Smooth muscle cell (in vitro differentiated cells): ENCODE measurements at regions not wholly inside any gene's neighbourhood (a gene's known extent, or its start where the extent isn't known, plus 50 kb on each side); places are given as distances from the start of the nearest gene placed in this dataset.
A peak's percentile ranks its signal among the peaks of the same experiment; 100 is the strongest.

Experiments
- DNase-seq: peaks from one replicate; lab custom pipeline; 2025; ENCODE audit not compliant: unreplicated experiment; lab: John Stamatoyannopoulos, UW
- H2AFZ ChIP-seq: fragments of 200-600 bp; sonication (generic); 2 replicates; pipeline ENCODE4 v1.6.0; 2016; ENCODE audit warnings: antibody characterized with exemption, low read depth, mild to moderate bottlenecking
- H3F3A ChIP-seq: fragments of 200-600 bp; sonication (generic); 2 replicates; pipeline ENCODE4 v1.6.0; 2017; ENCODE audit warnings: antibody characterized with exemption, low read depth
- H3K27ac ChIP-seq: fragments of 200-600 bp; sonication (generic); 2 replicates; pipeline ENCODE4 v1.5.1; 2016; ENCODE audit warnings: low read depth, mild to moderate bottlenecking
- H3K27me3 ChIP-seq: fragments of 200-600 bp; sonication (generic); 2 replicates; pipeline ENCODE4 v1.6.1; 2016; ENCODE audit warnings: low read depth, mild to moderate bottlenecking
- H3K36me3 ChIP-seq: fragments of 200-600 bp; sonication (generic); 2 replicates; pipeline ENCODE4 v1.5.1; 2016; ENCODE audit warnings: low read depth
- H3K4me1 ChIP-seq: fragments of 200-600 bp; sonication (generic); 2 replicates; pipeline ENCODE4 v1.5.1; 2016; ENCODE audit warnings: low read depth
- H3K4me2 ChIP-seq: fragments of 200-600 bp; sonication (generic); 2 replicates; pipeline ENCODE4 v1.6.0; 2016; ENCODE audit warnings: mild to moderate bottlenecking
- H3K4me3 ChIP-seq: fragments of 200-600 bp; sonication (generic); 2 replicates; pipeline ENCODE4 v1.5.1; 2016; ENCODE audit warnings: mild to moderate bottlenecking
- H3K79me2 ChIP-seq: fragments of 200-600 bp; sonication (generic); 2 replicates; pipeline ENCODE4 v1.6.0; 2016; ENCODE audit warnings: low read depth, mild to moderate bottlenecking
- H3K9ac ChIP-seq: fragments of 200-600 bp; sonication (generic); 2 replicates; pipeline ENCODE4 v1.6.0; 2016; ENCODE audit warnings: low read depth
- H3K9me3 ChIP-seq: fragments of 200-600 bp; sonication (generic); replicated peaks from 2 replicates; pipeline ENCODE4 v1.5.1; 2016; ENCODE audit warnings: low read depth
- H4K20me1 ChIP-seq: fragments of 200-600 bp; sonication (generic); 2 replicates; pipeline ENCODE4 v1.6.0; 2016; ENCODE audit warnings: low read depth
- WGBS: methylation state at CpG from one replicate; pipeline ENCODE4 v1.1.7; 2016; ENCODE audit warnings: low lambda C conversion rate; 5-methylcytosine and 5-hydroxymethylcytosine counted together
- TF ChIP-seq, protein P1 (sequence below): fragments of 200-600 bp; sonication (generic); IDR thresholded peaks from 2 replicates; pipeline ENCODE4 v1.5.1; 2017; ENCODE audit warnings: borderline replicate concordance, mild to moderate bottlenecking, antibody characterized with exemption; ENCODE audit not compliant: insufficient read depth, poor library complexity, severe bottlenecking

DNA sequence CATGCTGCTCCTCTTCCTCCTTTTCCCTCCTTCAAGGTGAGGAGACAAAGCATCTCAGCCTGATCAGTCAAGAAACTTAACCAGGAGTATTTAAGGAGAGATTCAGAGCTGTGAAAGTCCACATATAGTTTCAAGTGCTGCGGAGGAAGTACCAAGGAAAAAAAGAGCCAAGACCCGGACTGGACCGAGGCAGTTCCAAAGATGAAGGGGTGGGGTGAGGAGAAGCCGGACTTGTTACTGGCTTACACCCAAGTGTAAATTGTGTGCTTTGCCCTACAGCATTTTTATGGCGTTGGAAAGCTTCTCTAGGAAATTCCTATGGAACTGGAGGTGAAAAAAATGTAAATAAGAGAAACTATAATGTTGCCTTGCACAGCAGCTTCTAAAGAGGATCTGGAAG is 263.1 kb downstream of the GRIN2B start:
- H3K27me3 ChIP-seq, result no peaks in the 10 kb centered on the region
- H3K4me1 ChIP-seq, result no peaks in the 10 kb centered on the region
- 88% methylated on average over 5 of the region's 5 CpGs for WGBS
- DNase-seq, result no peak
- H2AFZ ChIP-seq, result no peak overlapping the region
- no peaks in the 10 kb centered on the region for H3K36me3 ChIP-seq
- no peak overlapping the region for H3K4me3 ChIP-seq
- H3K79me2 ChIP-seq, result no peaks in the 10 kb centered on the region
- H3K27ac ChIP-seq, result no peak overlapping the region
- H3K9me3 ChIP-seq, result no peaks in the 10 kb centered on the region
- H4K20me1 ChIP-seq, result no peaks in the 10 kb centered on the region
- H3F3A ChIP-seq, result no peaks in the 10 kb centered on the region
- H3K9ac ChIP-seq, result no peak overlapping the region
- TF ChIP-seq, protein P1, sequence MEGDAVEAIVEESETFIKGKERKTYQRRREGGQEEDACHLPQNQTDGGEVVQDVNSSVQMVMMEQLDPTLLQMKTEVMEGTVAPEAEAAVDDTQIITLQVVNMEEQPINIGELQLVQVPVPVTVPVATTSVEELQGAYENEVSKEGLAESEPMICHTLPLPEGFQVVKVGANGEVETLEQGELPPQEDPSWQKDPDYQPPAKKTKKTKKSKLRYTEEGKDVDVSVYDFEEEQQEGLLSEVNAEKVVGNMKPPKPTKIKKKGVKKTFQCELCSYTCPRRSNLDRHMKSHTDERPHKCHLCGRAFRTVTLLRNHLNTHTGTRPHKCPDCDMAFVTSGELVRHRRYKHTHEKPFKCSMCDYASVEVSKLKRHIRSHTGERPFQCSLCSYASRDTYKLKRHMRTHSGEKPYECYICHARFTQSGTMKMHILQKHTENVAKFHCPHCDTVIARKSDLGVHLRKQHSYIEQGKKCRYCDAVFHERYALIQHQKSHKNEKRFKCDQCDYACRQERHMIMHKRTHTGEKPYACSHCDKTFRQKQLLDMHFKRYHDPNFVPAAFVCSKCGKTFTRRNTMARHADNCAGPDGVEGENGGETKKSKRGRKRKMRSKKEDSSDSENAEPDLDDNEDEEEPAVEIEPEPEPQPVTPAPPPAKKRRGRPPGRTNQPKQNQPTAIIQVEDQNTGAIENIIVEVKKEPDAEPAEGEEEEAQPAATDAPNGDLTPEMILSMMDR, result no peak
- no peak overlapping the region for H3K4me2 ChIP-seq

DNA sequence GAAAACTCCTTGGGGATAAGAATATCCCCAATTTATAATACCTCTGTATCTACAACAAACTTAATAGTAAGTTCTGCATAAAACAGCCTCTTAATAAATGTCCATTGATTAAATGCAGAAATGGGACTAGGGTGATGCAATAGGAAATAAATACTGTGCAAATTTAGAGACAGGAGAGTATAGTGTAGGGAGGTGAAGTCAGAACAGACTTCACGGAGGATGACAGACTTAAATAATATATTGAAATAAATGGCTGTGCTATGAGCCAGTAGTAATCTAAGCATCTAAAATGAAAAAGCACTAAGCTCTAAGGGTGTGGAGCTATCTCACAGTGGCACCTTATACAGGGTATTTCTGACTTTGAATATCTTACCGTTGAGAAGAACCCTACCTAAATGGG is 265.3 kb downstream of the GRIN2B start:
- TF ChIP-seq, protein P1, result no peak
- H4K20me1 ChIP-seq, result no peaks in the 10 kb centered on the region
- no peaks in the 10 kb centered on the region for H3K4me1 ChIP-seq
- H3K27me3 ChIP-seq, result no peaks in the 10 kb centered on the region
- H3K36me3 ChIP-seq, result no peaks in the 10 kb centered on the region
- no peaks in the 10 kb centered on the region for H3K79me2 ChIP-seq
- no peaks in the 10 kb centered on the region for H3K9me3 ChIP-seq
- no peak overlapping the region for H3K9ac ChIP-seq
- no peak overlapping the region for H2AFZ ChIP-seq
- H3K4me3 ChIP-seq, result no peak overlapping the region
- no peak for DNase-seq
- WGBS, result 89% methylated on average over 2 of the region's 2 CpGs
- H3K27ac ChIP-seq, result no peak overlapping the region
- H3F3A ChIP-seq, result no peaks in the 10 kb centered on the region
- H3K4me2 ChIP-seq, result no peak overlapping the region

DNA sequence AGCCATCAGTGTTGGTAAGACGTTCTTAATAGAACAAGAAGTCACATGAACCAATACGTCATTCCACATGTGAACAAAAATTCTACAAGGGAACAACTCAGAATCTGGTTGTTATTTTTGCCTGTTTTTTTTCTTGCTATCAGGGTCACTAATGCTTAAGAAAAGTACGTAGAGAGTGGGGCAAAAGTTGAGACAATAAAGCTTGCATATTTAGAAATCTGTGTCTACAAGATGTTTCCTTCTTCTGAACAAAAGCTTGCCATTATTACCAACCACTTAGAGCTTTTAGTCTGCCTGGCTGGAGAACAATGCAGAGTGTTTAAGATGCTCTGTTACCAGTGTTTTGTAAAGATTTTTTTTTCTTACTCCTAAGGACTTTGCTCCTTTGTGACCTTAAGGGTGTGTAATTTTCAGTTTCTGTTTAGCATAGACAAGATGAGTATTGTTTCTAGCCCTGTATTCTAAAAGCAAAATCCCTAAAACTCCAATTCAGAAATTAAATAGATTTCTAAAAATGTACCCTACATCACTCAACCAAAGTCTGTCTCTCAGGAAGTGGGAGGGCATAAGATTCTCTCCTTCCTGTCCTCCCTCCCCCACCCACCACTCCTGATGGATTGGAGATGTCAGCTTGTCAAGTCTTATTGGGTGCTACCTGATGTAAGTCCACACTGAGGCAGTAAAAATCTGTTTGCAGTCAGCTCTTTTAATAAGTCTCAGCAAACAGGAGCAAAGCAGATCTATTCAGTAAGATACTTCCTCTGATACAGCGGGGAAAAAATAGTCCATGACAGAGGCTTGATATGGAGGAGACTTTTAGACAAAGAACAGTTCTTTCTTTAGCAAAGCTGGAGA is 267.6 kb downstream of the GRIN2B start:
- Histone ChIP-seq H3F3A (no peaks in the 10 kb centered on the region), H3K9me3 (no peaks in the 10 kb centered on the region), H3K4me1 (no peaks in the 10 kb centered on the region), H4K20me1 (no peaks in the 10 kb centered on the region), H3K36me3 (no peaks in the 10 kb centered on the region), H3K27ac (no peak overlapping the region), H3K4me2 (no peak overlapping the region), H2AFZ (peak overlapping the region; percentile 65), H3K79me2 (no peaks in the 10 kb centered on the region), H3K4me3 (no peak overlapping the region), H3K9ac (no peak overlapping the region), H3K27me3 (peaks cover 3% of the 10 kb centered on the region)
- TF ChIP-seq, protein P1, result no peak
- DNase-seq, result no peak
- WGBS, result 56% methylated on average over 4 of the region's 4 CpGs

DNA sequence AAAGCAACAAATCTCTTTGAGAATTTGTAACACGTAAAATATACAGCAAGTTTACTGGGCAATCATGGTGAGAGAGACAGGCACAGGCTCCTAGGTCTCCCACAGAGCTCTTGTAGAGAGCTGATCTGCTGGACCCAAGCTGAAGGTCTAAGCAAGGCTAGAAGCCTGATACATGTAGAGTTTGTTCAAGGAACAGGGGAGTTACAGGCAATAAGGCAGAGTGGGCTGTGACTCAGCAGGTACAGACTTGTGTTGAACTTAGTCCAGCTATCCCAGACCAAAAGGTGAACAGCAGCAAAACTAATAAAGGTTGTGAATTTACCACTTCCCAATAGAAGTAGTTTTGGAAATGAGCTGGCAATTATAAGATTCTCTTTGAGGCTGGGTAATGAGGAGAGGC is 273.6 kb downstream of the GRIN2B start:
- H3K79me2 ChIP-seq, result no peaks in the 10 kb centered on the region
- H3K27me3 ChIP-seq, result peaks cover 3% of the 10 kb centered on the region
- H3F3A ChIP-seq, result no peaks in the 10 kb centered on the region
- no peaks in the 10 kb centered on the region for H3K36me3 ChIP-seq
- no peaks in the 10 kb centered on the region for H4K20me1 ChIP-seq
- no peak overlapping the region for H2AFZ ChIP-seq
- no peak overlapping the region for H3K27ac ChIP-seq
- no peaks in the 10 kb centered on the region for H3K9me3 ChIP-seq
- no peak overlapping the region for H3K9ac ChIP-seq
- peaks cover 4% of the 10 kb centered on the region for H3K4me1 ChIP-seq
- H3K4me2 ChIP-seq, result no peak overlapping the region
- 88% methylated on average over 1 of the region's 1 CpG for WGBS
- no peak for DNase-seq
- H3K4me3 ChIP-seq, result no peak overlapping the region
- TF ChIP-seq, protein P1, result no peak
